ENCODE measurements at regions not wholly inside any gene's neighbourhood (a gene's known extent, or its start where the extent isn't known, plus 50 kb on each side); places are given as distances from the start of the nearest gene placed in this dataset.

DNA sequence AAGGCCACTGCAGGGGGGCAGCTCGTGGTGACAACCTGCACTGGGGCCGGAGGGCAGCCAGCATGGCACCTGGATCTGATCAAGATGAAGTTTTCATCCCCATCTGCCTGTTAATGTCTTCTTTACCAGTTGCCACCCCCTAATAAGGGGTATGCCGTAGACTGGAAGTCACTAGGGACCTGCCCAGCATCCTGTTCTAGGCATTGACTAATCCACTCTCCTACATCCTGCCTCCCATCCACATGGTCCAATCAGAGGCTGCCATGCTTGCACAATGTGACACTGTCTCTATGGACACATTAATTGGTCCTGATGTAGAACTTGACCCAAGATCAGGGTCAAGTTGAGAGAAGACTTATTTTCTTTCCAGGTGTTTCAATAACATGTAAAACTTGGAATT is 95.1 kb upstream of the LCLAT1 start:
- H3K4me3 ChIP-seq (ENCODE audit: low read depth, low read length) = no peak overlapping the region
- TF ChIP-seq, protein P1, sequence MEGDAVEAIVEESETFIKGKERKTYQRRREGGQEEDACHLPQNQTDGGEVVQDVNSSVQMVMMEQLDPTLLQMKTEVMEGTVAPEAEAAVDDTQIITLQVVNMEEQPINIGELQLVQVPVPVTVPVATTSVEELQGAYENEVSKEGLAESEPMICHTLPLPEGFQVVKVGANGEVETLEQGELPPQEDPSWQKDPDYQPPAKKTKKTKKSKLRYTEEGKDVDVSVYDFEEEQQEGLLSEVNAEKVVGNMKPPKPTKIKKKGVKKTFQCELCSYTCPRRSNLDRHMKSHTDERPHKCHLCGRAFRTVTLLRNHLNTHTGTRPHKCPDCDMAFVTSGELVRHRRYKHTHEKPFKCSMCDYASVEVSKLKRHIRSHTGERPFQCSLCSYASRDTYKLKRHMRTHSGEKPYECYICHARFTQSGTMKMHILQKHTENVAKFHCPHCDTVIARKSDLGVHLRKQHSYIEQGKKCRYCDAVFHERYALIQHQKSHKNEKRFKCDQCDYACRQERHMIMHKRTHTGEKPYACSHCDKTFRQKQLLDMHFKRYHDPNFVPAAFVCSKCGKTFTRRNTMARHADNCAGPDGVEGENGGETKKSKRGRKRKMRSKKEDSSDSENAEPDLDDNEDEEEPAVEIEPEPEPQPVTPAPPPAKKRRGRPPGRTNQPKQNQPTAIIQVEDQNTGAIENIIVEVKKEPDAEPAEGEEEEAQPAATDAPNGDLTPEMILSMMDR (IDR thresholded peaks at IDR 0.05; ENCODE audit: borderline replicate concordance, insufficient read depth, low read depth, low read length) = no peak

DNA sequence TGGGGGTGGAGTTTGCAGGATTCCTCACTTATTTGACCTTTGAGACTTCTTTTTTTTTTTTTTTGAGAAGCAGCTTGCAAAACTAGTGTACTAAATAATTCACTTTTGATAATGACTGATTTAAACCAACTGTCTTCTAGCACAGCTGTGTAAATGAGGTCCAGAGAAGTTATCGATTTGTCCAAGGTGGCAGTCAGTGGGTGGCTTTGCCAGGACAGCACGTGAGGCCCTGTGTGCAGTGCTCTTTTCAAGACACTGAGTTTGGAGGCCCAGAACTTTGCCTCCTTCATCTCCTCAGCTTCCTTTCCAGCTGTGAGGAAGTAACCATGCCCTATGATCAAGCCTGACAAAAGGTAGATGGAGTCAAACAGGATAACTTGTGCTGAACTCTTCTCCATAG is 92.9 kb upstream of the LCLAT1 start:
- TF ChIP-seq, protein P1 (IDR thresholded peaks at IDR 0.05; ENCODE audit: borderline replicate concordance, insufficient read depth, low read depth, low read length) = no peak
- H3K4me3 ChIP-seq (ENCODE audit: low read depth, low read length) = no peak overlapping the region

DNA sequence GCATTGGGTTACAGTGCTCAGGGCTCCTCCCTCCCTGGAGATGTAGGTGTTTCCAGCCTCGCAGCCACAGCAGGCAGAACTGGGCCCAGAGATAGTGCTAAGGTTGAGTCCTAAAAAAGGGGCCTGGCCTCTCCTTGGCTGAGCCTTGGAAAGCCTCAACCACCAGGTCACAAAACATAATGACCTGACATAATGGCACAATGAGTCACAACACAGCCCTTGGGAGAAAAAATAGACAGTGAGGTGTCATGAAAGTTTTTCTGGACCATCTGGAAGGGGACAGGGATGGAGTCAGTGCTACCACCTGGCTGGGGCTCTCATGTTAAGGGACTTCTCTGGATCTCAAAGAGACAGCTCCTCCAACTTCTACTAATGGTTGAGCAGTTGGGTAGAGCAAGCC is 92.4 kb upstream of the LCLAT1 start:
- H3K4me3 ChIP-seq (ENCODE audit: low read depth, low read length) = no peak overlapping the region
- TF ChIP-seq, protein P1 (IDR thresholded peaks at IDR 0.05; ENCODE audit: borderline replicate concordance, insufficient read depth, low read depth, low read length) = no peak

DNA sequence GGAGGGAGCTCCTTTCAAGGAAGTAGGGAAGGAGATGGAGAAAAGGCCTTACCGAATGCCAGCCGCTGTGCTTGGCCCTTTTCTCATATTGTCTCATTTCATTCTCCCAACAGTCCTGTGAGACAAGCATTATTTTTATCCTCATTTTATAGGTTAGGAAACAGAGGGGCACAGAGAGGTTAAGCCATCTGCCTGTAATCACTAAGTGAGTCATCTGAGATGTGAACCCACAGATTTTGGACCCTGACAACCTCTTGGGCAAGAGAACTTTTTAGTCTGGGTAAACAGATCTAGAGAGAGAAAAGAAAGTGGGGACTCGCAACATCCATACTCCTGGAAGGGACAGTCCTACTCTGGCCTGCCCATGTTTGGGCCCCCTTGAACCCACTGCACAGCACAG is 91.7 kb upstream of the LCLAT1 start:
- H3K4me3 ChIP-seq (ENCODE audit: low read depth, low read length) = no peak overlapping the region
- TF ChIP-seq, protein P1 (IDR thresholded peaks at IDR 0.05; ENCODE audit: borderline replicate concordance, insufficient read depth, low read depth, low read length) = no peak

DNA sequence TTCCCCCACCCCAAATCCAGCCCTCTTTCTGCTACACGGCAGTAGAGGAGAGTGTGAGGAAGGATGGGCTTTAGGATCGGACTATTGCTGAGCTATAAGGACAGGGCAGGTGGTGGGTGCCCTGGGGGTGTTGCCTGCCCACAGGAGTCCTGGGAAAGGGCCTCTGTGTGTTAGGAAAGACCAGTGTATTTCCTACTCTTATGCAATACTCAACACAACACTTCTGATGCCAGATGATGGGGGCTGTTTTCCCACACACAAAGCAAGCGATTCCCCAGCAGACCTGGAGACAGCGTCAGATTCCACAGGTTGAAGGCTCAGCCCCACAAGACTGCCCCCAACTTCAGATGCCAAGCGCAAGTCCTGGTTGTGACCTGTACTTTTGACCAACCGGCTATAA is 91.0 kb upstream of the LCLAT1 start:
- TF ChIP-seq, protein P1 (IDR thresholded peaks at IDR 0.05; ENCODE audit: borderline replicate concordance, insufficient read depth, low read depth, low read length) = no peak
- no peak overlapping the region for H3K4me3 ChIP-seq (ENCODE audit: low read depth, low read length)

DNA sequence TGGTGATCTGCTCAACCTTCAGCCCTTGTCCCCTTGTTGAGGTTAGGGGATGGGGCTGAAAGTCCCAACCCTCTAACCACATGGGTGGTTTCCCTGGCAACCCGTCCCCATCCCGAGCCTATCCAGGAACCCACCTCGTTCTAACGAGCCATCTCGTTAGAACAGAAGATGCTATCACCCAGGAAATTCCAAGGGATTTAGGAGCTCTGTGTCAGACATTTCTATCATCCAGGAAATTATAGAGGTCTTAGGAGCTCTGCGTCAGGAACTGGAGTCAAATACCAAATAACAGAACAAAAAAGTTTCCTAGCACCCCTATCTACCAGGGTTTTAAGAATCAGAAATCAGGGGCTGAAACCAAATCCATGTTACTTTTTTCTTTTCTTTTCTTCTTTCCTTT is 90.3 kb upstream of the LCLAT1 start:
- no peak overlapping the region for H3K4me3 ChIP-seq (ENCODE audit: low read depth, low read length)
- TF ChIP-seq, protein P1 (IDR thresholded peaks at IDR 0.05; ENCODE audit: borderline replicate concordance, insufficient read depth, low read depth, low read length) = no peak

DNA sequence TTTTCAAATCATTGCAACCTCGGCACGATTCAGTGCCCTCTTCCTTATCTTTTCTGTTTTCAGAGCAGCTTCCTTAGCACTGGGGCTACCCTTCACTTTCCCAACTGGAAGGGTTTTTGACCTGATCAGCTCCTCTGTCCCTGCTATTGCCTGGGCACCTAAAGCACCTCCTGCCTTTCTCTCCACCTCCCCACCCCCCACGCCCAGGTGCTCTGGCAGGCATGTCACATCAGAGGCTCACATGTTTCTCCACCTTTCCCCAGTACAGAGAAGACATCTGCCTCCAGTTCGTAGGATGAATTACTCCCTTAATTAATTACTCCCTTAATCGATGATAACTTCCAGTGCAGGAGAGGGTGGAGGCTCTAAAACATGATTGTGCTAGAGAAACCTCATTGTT is 88.7 kb upstream of the LCLAT1 start:
- H3K4me3 ChIP-seq (ENCODE audit: low read depth, low read length) = no peak overlapping the region

More for the DNA sequence above, 88.7 kb upstream of the LCLAT1 start:
- TF ChIP-seq, protein P1 (IDR thresholded peaks at IDR 0.05; ENCODE audit: borderline replicate concordance, insufficient read depth, low read depth, low read length) = no peak
